Uterus (tissue), 3 donors: ENCODE measurements at regions not wholly inside any gene's neighbourhood (a gene's known extent, or its start where the extent isn't known, plus 50 kb on each side); places are given as distances from the start of the nearest gene placed in this dataset.

Experiments
- DNase-seq, 2 donors: peaks; one replicate each; pipeline ENCODE4 v3.0.0-alpha.2; 2019 to 2020
- H3K27ac ChIP-seq, 2 donors: fragments of 200-600 bp; sonication (generic); 1 replicate in 1 of 2; 2 replicates in 1 of 2; pipeline ENCODE4 v1.5.1; 2016 to 2018
- H3K27me3 ChIP-seq, 2 donors: fragments of 200-600 bp; sonication (generic); one replicate each; pipeline ENCODE4 v1.5.1; 2018 to 2019; ENCODE audit warnings: control low read depth in 1 of 2
- H3K36me3 ChIP-seq, 2 donors: fragments of 200-600 bp; sonication (generic); one replicate each; pipeline ENCODE4 v1.5.1; 2019; ENCODE audit warnings: control low read depth in 1 of 2
- H3K4me1 ChIP-seq, 2 donors: fragments of 200-600 bp; sonication (generic); one replicate each; pipeline ENCODE4 v1.5.1; 2018 to 2019; ENCODE audit warnings: control low read depth in 1 of 2
- H3K4me3 ChIP-seq, 2 donors: fragments of 200-600 bp; sonication (generic); 1 replicate in 1 of 2; 2 replicates in 1 of 2; pipeline ENCODE4 v1.5.1; 2018 to 2019; ENCODE audit warnings: mild to moderate bottlenecking in 1 of 2
- H3K9me3 ChIP-seq, 2 donors: fragments of 200-600 bp; sonication (generic); one replicate each; pipeline ENCODE4 v1.5.1; 2019; ENCODE audit warnings: control low read depth in 1 of 2
- POLR2A ChIP-seq, 2 donors: fragments of 450-650 bp; IDR thresholded peaks; one replicate each; pipeline ENCODE4 v1.6.1; 2016; ENCODE audit warnings: antibody characterized with exemption in 2 of 2, mild to moderate bottlenecking in 1 of 2, moderate library complexity in 1 of 2
- intact Hi-C: fragments of 100-400 bp; cut with DNase I; formaldehyde crosslinking; loops from one replicate; pipeline ENCODE4 v1.15.1; 2023; ENCODE audit warnings: low total_unique reads
- TF ChIP-seq, protein P1 (sequence below), 4 experiments: fragments of 200-600 bp in 2 of 4; fragments of 450-650 bp in 2 of 4; sonication (generic) in 2 of 4; IDR thresholded peaks; one replicate each; pipeline ENCODE4 v1.5.1; 2016 to 2019; ENCODE audit warnings: antibody characterized with exemption in 4 of 4, mild to moderate bottlenecking in 2 of 4, moderate library complexity in 1 of 4
- donor health status: DM: yes; HTN: yes; CAD: no.

- no peaks in the 10 kb centered on the region for H3K36me3 ChIP-seq
- no peaks in the 10 kb centered on the region for H3K27me3 ChIP-seq
- H3K9me3 ChIP-seq = no peaks in the 10 kb centered on the region
- intact Hi-C loops = no loop called here
- H3K4me3 ChIP-seq = no peak overlapping the region
- no peaks in the 10 kb centered on the region for H3K4me1 ChIP-seq
- H3K27ac ChIP-seq = no peak overlapping the region
- no peak for DNase-seq
- TF ChIP-seq, protein P1, sequence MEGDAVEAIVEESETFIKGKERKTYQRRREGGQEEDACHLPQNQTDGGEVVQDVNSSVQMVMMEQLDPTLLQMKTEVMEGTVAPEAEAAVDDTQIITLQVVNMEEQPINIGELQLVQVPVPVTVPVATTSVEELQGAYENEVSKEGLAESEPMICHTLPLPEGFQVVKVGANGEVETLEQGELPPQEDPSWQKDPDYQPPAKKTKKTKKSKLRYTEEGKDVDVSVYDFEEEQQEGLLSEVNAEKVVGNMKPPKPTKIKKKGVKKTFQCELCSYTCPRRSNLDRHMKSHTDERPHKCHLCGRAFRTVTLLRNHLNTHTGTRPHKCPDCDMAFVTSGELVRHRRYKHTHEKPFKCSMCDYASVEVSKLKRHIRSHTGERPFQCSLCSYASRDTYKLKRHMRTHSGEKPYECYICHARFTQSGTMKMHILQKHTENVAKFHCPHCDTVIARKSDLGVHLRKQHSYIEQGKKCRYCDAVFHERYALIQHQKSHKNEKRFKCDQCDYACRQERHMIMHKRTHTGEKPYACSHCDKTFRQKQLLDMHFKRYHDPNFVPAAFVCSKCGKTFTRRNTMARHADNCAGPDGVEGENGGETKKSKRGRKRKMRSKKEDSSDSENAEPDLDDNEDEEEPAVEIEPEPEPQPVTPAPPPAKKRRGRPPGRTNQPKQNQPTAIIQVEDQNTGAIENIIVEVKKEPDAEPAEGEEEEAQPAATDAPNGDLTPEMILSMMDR (IDR thresholded peaks at IDR 0.05) = no peak
- TF ChIP-seq POLR2A (IDR thresholded peaks at IDR 0.05) = no peak
Observed at GRCh38 chr2:19560785-19561184, 202.4 kb upstream of the OSR1 start.

DNA sequence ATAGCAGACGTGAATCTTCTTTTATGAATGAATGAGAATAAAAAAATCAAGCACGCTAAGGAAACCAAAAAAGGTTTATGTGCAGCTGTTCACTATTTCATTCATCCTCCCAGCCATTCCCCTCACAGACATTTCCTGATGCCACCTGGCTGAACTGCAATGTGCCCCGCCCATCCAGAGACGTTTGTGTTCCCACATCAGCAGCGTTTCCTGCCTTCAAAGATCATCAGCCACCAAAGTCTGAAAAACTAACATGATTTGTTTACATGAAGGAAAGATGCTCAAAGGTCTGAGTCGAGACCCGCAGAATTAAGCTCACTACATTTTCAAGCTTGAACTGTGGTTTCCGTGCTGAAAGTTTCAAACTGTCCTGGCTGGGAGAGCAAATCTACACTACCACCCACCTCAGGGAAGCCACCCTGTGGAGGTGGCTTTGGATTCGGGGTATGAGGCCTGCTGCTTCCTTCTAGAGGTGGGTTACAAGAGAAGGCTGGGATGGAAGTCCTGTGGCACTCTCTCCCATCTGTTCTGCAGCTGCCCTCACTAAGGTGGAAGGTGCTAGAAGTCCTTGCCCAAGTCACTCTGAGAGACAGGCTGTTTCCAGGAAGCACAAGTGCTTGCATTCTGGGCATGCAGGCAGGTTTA lies 201.3 kb upstream of the OSR1 start:
- TF ChIP-seq, protein P1 (IDR thresholded peaks at IDR 0.05) = no peak
- no peak for TF ChIP-seq POLR2A (IDR thresholded peaks at IDR 0.05)
- no peaks in the 10 kb centered on the region for H3K27me3 ChIP-seq
- no peaks in the 10 kb centered on the region for H3K36me3 ChIP-seq
- H3K4me1 ChIP-seq = no peaks in the 10 kb centered on the region
- intact Hi-C loops = no loop called here
- H3K9me3 ChIP-seq = no peaks in the 10 kb centered on the region
- H3K27ac ChIP-seq = no peak overlapping the region
- no peak for DNase-seq
- no peak overlapping the region for H3K4me3 ChIP-seq

GRCh38 chr2:19556648-19557047 lies 198.2 kb upstream of the OSR1 start:
- H3K4me3 ChIP-seq = no peak overlapping the region
- DNase-seq = no peak
- TF ChIP-seq, protein P1 (IDR thresholded peaks at IDR 0.05) = no peak
- TF ChIP-seq POLR2A (IDR thresholded peaks at IDR 0.05) = no peak
- intact Hi-C loops = no loop called here
- no peak overlapping the region for H3K27ac ChIP-seq
- H3K36me3 ChIP-seq = no peaks in the 10 kb centered on the region
- no peaks in the 10 kb centered on the region for H3K27me3 ChIP-seq
- no peaks in the 10 kb centered on the region for H3K9me3 ChIP-seq
- H3K4me1 ChIP-seq = no peaks in the 10 kb centered on the region

- Histone ChIP-seq H3K9me3 (no peaks in the 10 kb centered on the region), H3K27me3 (no peaks in the 10 kb centered on the region), H3K4me1 (no peaks in the 10 kb centered on the region), H3K36me3 (no peaks in the 10 kb centered on the region), H3K4me3 (no peak overlapping the region), H3K27ac (no peak overlapping the region)
- intact Hi-C loops = no loop called here
- no peak for DNase-seq
- TF ChIP-seq POLR2A (IDR thresholded peaks at IDR 0.05) = no peak
Observed at GRCh38 chr2:19554520-19554919, 196.1 kb upstream of the OSR1 start.

DNA sequence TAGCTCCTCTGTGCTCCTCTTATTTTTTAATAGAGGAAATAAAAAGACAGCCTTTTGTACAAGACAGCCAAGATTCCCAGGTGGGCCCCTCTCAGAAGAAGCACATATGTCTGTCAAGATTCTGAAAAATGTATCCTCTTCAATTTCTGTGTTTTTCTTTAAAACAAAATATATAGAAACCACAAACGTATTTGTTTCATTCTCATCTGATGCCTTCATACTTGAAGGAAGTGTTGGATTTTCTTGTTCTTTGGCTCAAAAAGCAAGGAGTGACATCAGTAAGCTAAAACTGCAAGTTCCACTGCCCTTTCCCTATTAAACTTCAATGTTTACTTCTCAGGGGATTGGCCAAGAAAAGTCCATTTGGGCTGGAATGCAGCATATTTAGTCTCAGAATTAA lies 193.8 kb upstream of the OSR1 start:
- Histone ChIP-seq H3K27me3 (no peaks in the 10 kb centered on the region), H3K36me3 (no peaks in the 10 kb centered on the region), H3K4me1 (no peaks in the 10 kb centered on the region), H3K27ac (no peak overlapping the region), H3K4me3 (no peak overlapping the region), H3K9me3 (no peaks in the 10 kb centered on the region)
- TF ChIP-seq POLR2A (IDR thresholded peaks at IDR 0.05) = no peak
- TF ChIP-seq, protein P1 (IDR thresholded peaks at IDR 0.05) = no peak
- intact Hi-C loops = no loop called here
- DNase-seq = no peak

- no peaks in the 10 kb centered on the region for H3K36me3 ChIP-seq
- TF ChIP-seq POLR2A (IDR thresholded peaks at IDR 0.05) = no peak
- TF ChIP-seq, protein P1 (IDR thresholded peaks at IDR 0.05) = no peak
- H3K9me3 ChIP-seq = no peaks in the 10 kb centered on the region
- DNase-seq = no peak
- no peak overlapping the region for H3K4me3 ChIP-seq
- intact Hi-C loops = no loop called here
- H3K27me3 ChIP-seq = no peaks in the 10 kb centered on the region
- H3K4me1 ChIP-seq = no peaks in the 10 kb centered on the region
- no peak overlapping the region for H3K27ac ChIP-seq
Observed at GRCh38 chr2:19550750-19551149, 192.3 kb upstream of the OSR1 start.
